Stimulated activated CD8-positive, alpha-beta memory T cell treated with anti-CD3 and anti-CD28 coated beads, Interleukin-12 subunit alpha, Interleukin-12 subunit beta, amount 100 ng/mL, for 24 hours (primary cell): ENCODE measurements at regions not wholly inside any gene's neighbourhood (a gene's known extent, or its start where the extent isn't known, plus 50 kb on each side); places are given as distances from the start of the nearest gene placed in this dataset.

Experiments
- DNase-seq: peaks from one replicate; pipeline ENCODE4 v3.0.0-alpha.2; 2020; ENCODE audit errors: extremely low read depth

- no peak for DNase-seq
Measured at GRCh38 chr6:98463038-98464000, 371.1 kb upstream of the POU3F2 start.

DNA sequence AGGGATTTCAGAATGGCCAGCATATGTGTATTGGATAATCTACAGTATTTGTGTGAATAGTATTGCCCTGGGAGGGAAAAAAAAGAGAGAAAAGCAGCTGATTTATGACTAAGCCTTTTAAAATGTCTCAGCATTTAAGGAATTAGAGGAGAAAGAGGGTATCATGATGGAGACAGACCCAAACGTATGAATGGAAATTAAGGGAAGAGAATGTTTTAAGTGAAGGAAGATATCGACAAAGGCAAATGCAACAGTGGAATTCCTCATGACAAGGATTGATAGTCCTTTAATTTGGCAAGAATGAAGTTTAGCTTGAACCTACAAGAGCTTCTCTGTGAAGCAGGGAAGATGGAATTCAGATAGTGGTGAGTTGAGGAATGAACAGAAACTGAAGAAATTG is 367.3 kb upstream of the POU3F2 start:
- DNase-seq, result no peak

GRCh38 chr6:98467902-98468301 is 366.5 kb upstream of the POU3F2 start:
- DNase-seq, result no peak

DNA sequence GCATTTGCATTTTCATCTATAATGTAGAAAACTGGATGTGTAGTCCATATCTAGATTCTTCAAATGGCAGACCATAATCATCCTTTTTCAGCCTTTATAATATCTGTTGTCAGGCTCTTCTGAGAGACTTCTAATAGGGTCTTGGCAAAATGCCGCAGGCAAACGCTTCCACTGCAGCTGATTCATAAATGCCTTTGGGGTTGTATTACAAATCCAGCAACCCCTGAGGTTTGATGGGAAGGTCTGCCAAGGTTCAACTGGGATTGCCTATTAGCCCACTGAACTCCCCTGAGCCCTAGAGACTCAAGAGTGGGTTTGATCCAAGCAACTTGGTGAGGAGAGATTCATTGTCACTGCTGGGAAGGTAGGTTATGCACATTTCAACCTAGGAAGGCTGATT is 365.2 kb upstream of the POU3F2 start:
- no peak for DNase-seq

GRCh38 chr6:98470821-98471220 is 363.6 kb upstream of the POU3F2 start:
- DNase-seq, result no peak

DNA sequence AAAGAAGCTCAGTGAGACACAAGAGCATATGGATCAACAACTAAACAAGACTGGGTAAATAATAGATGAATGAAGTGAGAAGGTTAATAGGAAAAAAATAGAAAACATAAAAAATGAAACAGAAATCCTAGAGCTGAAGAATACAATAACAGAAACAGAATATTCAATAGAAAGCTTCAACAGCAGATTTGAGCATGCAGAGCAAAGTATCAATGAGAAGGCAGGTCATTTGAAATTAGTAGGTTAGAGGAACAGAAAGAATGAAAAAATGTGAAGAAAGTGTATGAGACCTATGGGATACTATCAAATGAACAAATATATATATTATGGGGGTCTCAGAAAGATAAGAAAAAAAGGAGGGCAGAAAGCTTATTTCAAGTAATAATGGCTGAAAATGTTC is 362.9 kb upstream of the POU3F2 start:
- DNase-seq, result no peak

DNA sequence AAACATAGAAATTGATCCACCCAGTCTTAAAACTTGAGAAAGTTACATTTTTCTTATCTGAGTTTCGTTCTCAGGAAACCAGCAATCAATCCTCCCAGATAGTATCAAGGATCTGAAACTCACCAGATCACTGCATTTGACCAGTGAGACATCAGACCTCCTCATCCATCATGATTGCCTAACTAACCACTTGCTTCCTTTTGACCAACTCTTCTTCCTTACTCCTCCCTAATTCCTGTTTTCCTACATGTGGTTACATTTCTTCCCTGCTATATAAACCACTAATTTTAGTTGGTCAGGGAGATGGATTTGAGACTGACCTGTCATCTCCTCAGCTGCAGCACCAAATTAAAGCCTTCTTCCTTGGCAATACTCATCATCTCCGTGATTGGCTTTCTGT is 357.1 kb upstream of the POU3F2 start:
- no peak for DNase-seq

GRCh38 chr6:98484696-98485095 is 349.7 kb upstream of the POU3F2 start:
- DNase-seq, result no peak

DNA sequence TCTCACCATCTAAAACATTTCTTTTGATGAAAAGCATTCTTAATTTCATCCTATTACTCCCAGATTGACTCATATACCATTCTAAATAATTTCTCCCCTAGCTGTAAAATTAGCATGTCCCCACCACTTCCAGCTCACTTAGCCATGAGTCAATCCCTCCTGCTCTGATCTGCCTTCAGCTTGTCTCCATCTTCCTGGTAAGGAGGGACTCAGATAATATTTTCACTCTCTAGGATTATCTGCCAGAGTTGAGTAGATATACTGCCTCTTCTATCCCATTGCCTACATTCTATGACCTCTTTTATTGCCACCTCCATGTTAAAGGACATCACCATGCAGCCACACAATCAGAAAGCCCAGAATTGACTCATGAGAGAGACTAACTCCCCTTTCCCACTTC is 348.8 kb upstream of the POU3F2 start:
- no peak for DNase-seq

GRCh38 chr6:98486057-98486456 is 348.3 kb upstream of the POU3F2 start:
- no peak for DNase-seq

GRCh38 chr6:98487612-98488011 is 346.8 kb upstream of the POU3F2 start:
- DNase-seq, result no peak

DNA sequence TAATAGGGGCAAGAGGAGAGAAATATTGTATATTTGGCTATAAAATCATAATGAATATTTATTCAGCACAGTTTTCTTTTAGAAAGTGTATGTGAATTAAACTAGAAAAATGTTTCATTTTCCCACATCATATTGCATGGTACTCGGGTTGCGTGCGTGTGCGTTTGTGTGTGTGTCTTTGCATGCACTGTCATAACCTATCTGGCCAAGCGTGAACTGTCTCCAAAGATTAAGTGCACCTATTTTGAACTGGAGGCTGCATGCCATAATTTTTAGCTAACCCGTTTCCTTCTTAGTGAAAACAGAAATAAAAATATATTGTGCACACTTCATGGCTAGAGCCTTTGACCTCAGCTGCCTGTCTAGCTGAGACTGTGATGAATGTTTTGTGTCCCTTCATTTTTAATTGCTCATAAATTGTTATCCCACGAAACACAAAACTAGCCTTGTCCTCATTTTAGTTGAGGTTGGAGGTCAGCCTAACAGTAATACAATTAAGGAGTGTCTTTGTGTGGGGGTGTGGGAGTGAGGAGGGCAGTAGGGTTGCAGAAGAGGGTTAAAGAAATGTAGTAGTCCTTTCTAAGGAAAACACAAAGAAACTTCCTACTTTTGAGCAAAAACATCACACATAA is 336.1 kb upstream of the POU3F2 start:
- no peak for DNase-seq

DNA sequence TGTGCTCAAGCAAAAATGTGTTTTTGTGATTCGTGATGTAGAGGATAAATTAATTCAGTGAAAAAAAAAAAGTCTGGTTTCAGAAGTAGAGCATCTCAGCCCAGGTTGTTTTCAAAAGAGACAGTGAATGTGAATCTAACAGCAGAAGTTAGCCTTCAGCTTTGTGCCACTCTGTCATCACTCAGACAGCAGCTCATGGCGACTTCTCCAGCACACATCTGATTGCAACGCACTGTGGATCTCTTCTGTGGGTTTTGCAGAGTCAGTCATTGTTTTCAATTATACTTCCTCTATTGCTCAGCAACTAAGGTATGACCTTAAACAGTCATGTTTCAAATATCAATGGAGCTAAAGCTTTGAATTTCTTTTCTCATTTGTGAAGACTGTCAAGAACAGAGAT is 335.5 kb upstream of the POU3F2 start:
- no peak for DNase-seq

GRCh38 chr6:98514073-98514720 is 320.2 kb upstream of the POU3F2 start:
- no peak for DNase-seq

DNA sequence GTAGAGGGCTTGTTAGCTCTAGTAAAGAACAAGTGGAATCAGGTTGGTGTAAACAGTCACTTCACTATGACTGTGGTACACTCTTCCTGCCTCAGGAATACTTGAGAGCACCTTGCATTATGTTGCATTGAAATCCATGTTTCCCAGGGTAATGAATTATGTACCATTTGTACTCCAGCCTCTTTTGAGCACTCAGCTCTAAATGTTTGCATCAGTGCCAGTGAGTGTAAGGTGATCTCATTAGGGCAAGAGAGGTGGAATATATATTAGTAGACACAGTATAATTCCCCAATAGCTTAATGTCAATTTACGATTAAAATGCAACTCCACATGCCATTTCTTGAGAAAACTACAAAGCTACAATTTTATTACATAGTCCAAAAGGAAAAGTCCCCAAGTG is 319.6 kb upstream of the POU3F2 start:
- no peak for DNase-seq

- no peak for DNase-seq
Measured at GRCh38 chr6:98516206-98516605, 318.2 kb upstream of the POU3F2 start.

- DNase-seq, result no peak
Measured at GRCh38 chr6:98516866-98517265, 317.5 kb upstream of the POU3F2 start.

- DNase-seq, result no peak
Measured at GRCh38 chr6:98525860-98526259, 308.5 kb upstream of the POU3F2 start.

DNA sequence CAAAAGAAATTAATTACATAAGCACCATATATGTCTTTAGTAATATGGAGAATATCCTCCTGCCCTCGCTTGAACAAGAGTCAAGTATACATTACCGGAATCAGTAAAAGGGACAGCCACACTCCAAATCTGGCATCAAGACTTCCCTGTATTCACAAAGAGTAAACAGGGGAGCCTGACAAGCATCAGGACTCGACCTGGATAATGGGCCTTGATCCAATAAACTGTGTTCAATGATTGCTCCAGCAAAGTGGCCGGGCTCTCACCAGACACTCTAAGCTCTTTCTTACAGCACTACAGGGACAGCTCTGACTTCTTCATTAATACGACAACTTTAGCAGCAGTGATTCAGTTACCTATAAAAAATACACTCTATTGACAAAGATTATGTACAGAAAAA is 307.9 kb upstream of the POU3F2 start:
- DNase-seq, result no peak

GRCh38 chr6:98529364-98529763 is 305.0 kb upstream of the POU3F2 start:
- DNase-seq, result no peak

GRCh38 chr6:98530732-98531131 is 303.6 kb upstream of the POU3F2 start:
- no peak for DNase-seq

GRCh38 chr6:98532004-98532403 is 302.4 kb upstream of the POU3F2 start:
- no peak for DNase-seq

- no peak for DNase-seq
Measured at GRCh38 chr6:98539741-98540140, 294.6 kb upstream of the POU3F2 start.
